HCT116 (cell line): ENCODE measurements at regions not wholly inside any gene's neighbourhood (a gene's known extent, or its start where the extent isn't known, plus 50 kb on each side); places are given as distances from the start of the nearest gene placed in this dataset.
"Not testable (repeated sequence)": the region's sequence is repeated elsewhere in the genome, so short reads cannot be mapped to it uniquely, and the experiment has no call there.

Source experiments
- ATAC-seq: fragments of 200-7000 bp; cut with Tn5 transposase; 2 replicates; pipeline ENCODE4 v1.9.1; 2020; ENCODE audit warnings: mild to moderate bottlenecking, moderate library complexity
- BruUV-seq: library from RNA; stranded (reverse); fragments of 400-500 nt; replicated peaks from 2 replicates; lab custom pipeline; 2021; lab: Mats Ljungman, UMichigan
- CTCF ChIA-PET: fragments of 300-600 bp; sonication (Branson Sonifier 250); formaldehyde crosslinking; loops from one replicate; lab custom pipeline; 2021; ENCODE audit warnings: antibody characterized with exemption; lab: Charles Lee
- POLR2A ChIA-PET: fragments of 300-600, 350-600 bp; sonication (Branson Sonifier 250); formaldehyde crosslinking; loops from one replicate; lab custom pipeline; 2021; ENCODE audit warnings: antibody characterized with exemption; lab: Charles Lee
- RAD21 ChIA-PET, 2 experiments: fragments of 300-600 bp; sonication (Branson Sonifier 250); formaldehyde crosslinking; loops; one replicate each; lab custom pipeline; 2023; ENCODE audit warnings: low total read pairs in 2 of 2; ENCODE audit not compliant: uncharacterized antibody in 2 of 2, unreplicated experiment in 2 of 2, low non-redundant PET in 1 of 2; lab: Charles Lee
- DNase-seq: peaks from one replicate; pipeline ENCODE4 v3.0.0-alpha.2; 2010; ENCODE audit warnings: low read depth, low spot score
- H2AFZ ChIP-seq: fragments of 200-600 bp; shearing (Covaris generic), sonication (generic); 2 replicates; pipeline ENCODE4 v1.6.1; 2017; ENCODE audit warnings: low read depth, mixed run types, mixed read lengths, antibody characterized with exemption, low read length; ENCODE audit not compliant: poor library complexity, severe bottlenecking
- H3K27ac ChIP-seq: 2 replicates; pipeline ENCODE4 v1.5.1; 2012; ENCODE audit warnings: low read depth, low read length
- H3K27me3 ChIP-seq: fragments of 200-600 bp; sonication (generic); 2 replicates; pipeline ENCODE4 v1.6.1; 2016; ENCODE audit warnings: mixed run types, low read length, mixed read lengths; ENCODE audit not compliant: insufficient read depth
- H3K36me3 ChIP-seq, 2 experiments: fragments of 200-500 bp in 1 of 2; fragments of 200-600 bp in 1 of 2; sonication (Bioruptor generic) in 1 of 2; sonication (generic) in 1 of 2; 2 replicates each; pipeline versions ENCODE4 v1.5.1 to v1.6.1; 2014 to 2016; ENCODE audit warnings: low read length in 2 of 2, inconsistent platforms in 1 of 2, mixed read lengths in 1 of 2, mixed run types in 1 of 2; ENCODE audit not compliant: insufficient read depth in 2 of 2, control insufficient read depth in 1 of 2
- H3K4me1 ChIP-seq, 2 experiments: fragments of 200-600 bp in 1 of 2; sonication (generic) in 1 of 2; 2 replicates each; pipeline versions ENCODE4 v1.5.1 to v1.6.1; 2012 to 2017; ENCODE audit warnings: low read length in 2 of 2, inconsistent platforms in 1 of 2, mild to moderate bottlenecking in 1 of 2, mixed read lengths in 1 of 2, mixed run types in 1 of 2, moderate library complexity in 1 of 2; ENCODE audit not compliant: insufficient read depth in 2 of 2, control insufficient read depth in 1 of 2
- H3K4me2 ChIP-seq: fragments of 200-600 bp; sonication (generic); 2 replicates; pipeline ENCODE4 v1.6.1; 2017; ENCODE audit warnings: mixed run types, low read length, mixed read lengths
- H3K4me3 ChIP-seq, 2 experiments: fragments of 200-600 bp in 1 of 2; sonication (generic) in 1 of 2; replicated peaks in 1 of 2; 2 replicates each; pipeline ENCODE4 v1.5.1; 2011 to 2016; ENCODE audit warnings: low read length in 2 of 2, control low read depth in 1 of 2, low read depth in 1 of 2, mild to moderate bottlenecking in 1 of 2, mixed read lengths in 1 of 2, mixed run types in 1 of 2
- H3K79me2 ChIP-seq: fragments of 200-600 bp; sonication (generic); 2 replicates; pipeline ENCODE4 v1.6.1; 2017; ENCODE audit warnings: mild to moderate bottlenecking, mixed run types, low read length, moderate library complexity, mixed read lengths; ENCODE audit not compliant: insufficient read depth
- H3K9ac ChIP-seq: fragments of 200-600 bp; sonication (generic); 2 replicates; pipeline ENCODE4 v1.6.1; 2016; ENCODE audit warnings: low read length, mixed read lengths
- H3K9me2 ChIP-seq: fragments of 200-600 bp; sonication (generic), shearing (Covaris generic); 2 replicates; pipeline ENCODE4 v1.6.1; 2017; ENCODE audit warnings: mixed run types, mild to moderate bottlenecking, moderate library complexity; ENCODE audit not compliant: insufficient read depth
- H3K9me3 ChIP-seq, 2 experiments: fragments of 200-500 bp in 1 of 2; fragments of 200-600 bp in 1 of 2; sonication (Bioruptor generic) in 1 of 2; sonication (generic) in 1 of 2; 2 replicates each; pipeline ENCODE4 v1.6.1; 2014 to 2017; ENCODE audit warnings: low read length in 2 of 2, mixed read lengths in 2 of 2, inconsistent platforms in 1 of 2, low read depth in 1 of 2, mild to moderate bottlenecking in 1 of 2, mixed run types in 1 of 2, moderate library complexity in 1 of 2; ENCODE audit not compliant: control insufficient read depth in 1 of 2, insufficient read depth in 1 of 2
- H4K20me1 ChIP-seq: fragments of 200-600 bp; sonication (generic), shearing (Covaris generic); 2 replicates; pipeline ENCODE4 v1.6.1; 2017; ENCODE audit warnings: mixed run types, mild to moderate bottlenecking, moderate library complexity; ENCODE audit not compliant: insufficient read depth
- intact Hi-C: fragments of 100-400 bp; cut with micrococcal nuclease; formaldehyde crosslinking; loops from 2 replicates; pipeline ENCODE4 v1.10.0; 2022

DNA sequence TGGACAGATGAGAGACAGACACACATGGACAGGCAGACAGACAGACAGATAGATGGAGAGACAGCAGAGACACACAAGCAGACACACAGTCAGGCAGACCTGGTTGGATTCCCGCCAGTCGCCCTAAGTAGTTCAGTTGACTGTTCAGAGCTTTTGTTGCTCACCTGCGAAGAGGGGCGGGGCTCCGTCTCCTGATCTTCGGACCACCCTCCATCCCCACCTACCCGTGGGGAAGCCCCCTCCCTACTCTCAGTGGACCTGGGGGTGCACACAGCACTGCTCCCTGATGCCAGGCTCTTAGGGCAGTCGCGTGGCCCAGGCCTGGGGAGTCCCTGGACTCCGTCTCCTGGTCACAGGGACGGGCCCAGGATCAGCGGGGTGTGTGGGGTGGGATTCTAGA, 341.0 kb downstream of the ADGRD1 start:
- BruUV-seq, DNase-seq, H3K9me2 ChIP-seq, H2AFZ ChIP-seq, CTCF ChIA-PET, intact Hi-C loops, H3K27ac ChIP-seq, H3K36me3 ChIP-seq, H3K4me1 ChIP-seq, H3K79me2 ChIP-seq, H3K27me3 ChIP-seq, RAD21 ChIA-PET, POLR2A ChIA-PET, ATAC-seq, H3K4me3 ChIP-seq, H3K4me2 ChIP-seq, H3K9ac ChIP-seq, H3K9me3 ChIP-seq, H4K20me1 ChIP-seq: not testable (repeated sequence)

- H3K9ac ChIP-seq, BruUV-seq, H3K9me3 ChIP-seq, H3K36me3 ChIP-seq, H3K9me2 ChIP-seq, intact Hi-C loops, H3K4me3 ChIP-seq, H3K4me2 ChIP-seq, POLR2A ChIA-PET, CTCF ChIA-PET, RAD21 ChIA-PET, H3K27me3 ChIP-seq, H2AFZ ChIP-seq, H3K79me2 ChIP-seq, H3K4me1 ChIP-seq, H3K27ac ChIP-seq, DNase-seq, H4K20me1 ChIP-seq, ATAC-seq: not testable (repeated sequence)
These were observed 341.4 kb downstream of the ADGRD1 start for GRCh38 chr12:131295117-131295516.

- H3K4me2 ChIP-seq, H3K4me1 ChIP-seq, BruUV-seq, H3K9me2 ChIP-seq, DNase-seq, H3K27ac ChIP-seq, H3K36me3 ChIP-seq, intact Hi-C loops, H3K9me3 ChIP-seq, ATAC-seq, H3K9ac ChIP-seq, H3K4me3 ChIP-seq, H4K20me1 ChIP-seq, H3K79me2 ChIP-seq, CTCF ChIA-PET, H3K27me3 ChIP-seq, POLR2A ChIA-PET, H2AFZ ChIP-seq, RAD21 ChIA-PET: not testable (repeated sequence)
These were observed 341.9 kb downstream of the ADGRD1 start for GRCh38 chr12:131295559-131295958.

- POLR2A ChIA-PET, H3K4me2 ChIP-seq, BruUV-seq, H3K79me2 ChIP-seq, H3K9me2 ChIP-seq, H2AFZ ChIP-seq, H3K9me3 ChIP-seq, H3K27ac ChIP-seq, ATAC-seq, CTCF ChIA-PET, RAD21 ChIA-PET, H3K27me3 ChIP-seq, DNase-seq, H4K20me1 ChIP-seq, H3K36me3 ChIP-seq, H3K4me1 ChIP-seq, H3K4me3 ChIP-seq, intact Hi-C loops, H3K9ac ChIP-seq: not testable (repeated sequence)
These were observed 342.4 kb downstream of the ADGRD1 start for GRCh38 chr12:131296136-131296535.

DNA sequence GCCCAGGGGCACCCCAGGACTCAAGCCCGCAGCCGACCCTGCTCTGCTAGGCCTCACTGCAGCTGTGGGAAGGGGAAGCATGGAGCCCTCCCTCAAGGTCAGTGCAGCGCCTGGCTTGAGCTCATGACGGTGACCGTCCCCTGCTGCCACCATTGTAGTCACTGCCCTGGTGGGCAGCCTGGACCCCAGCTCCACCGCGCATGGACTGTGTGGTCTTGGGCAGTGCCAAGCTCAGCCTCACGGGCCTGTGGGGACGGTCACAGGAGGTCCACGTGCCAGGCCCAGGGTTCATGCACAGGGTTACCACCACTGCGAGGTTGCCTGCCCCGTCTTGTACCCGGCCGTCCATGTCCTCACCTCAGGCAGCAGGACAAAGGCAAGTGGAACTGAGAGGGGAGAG, 342.9 kb downstream of the ADGRD1 start:
- H2AFZ ChIP-seq, H3K79me2 ChIP-seq, H3K4me1 ChIP-seq, DNase-seq, H3K9me3 ChIP-seq, ATAC-seq, RAD21 ChIA-PET, POLR2A ChIA-PET, H3K4me2 ChIP-seq, H3K9ac ChIP-seq, H3K4me3 ChIP-seq, H3K27ac ChIP-seq, BruUV-seq, H4K20me1 ChIP-seq, CTCF ChIA-PET, H3K36me3 ChIP-seq, intact Hi-C loops, H3K27me3 ChIP-seq, H3K9me2 ChIP-seq: not testable (repeated sequence)
